ENCODE measurements at regions not wholly inside any gene's neighbourhood (a gene's known extent, or its start where the extent isn't known, plus 50 kb on each side); places are given as distances from the start of the nearest gene placed in this dataset.

DNA sequence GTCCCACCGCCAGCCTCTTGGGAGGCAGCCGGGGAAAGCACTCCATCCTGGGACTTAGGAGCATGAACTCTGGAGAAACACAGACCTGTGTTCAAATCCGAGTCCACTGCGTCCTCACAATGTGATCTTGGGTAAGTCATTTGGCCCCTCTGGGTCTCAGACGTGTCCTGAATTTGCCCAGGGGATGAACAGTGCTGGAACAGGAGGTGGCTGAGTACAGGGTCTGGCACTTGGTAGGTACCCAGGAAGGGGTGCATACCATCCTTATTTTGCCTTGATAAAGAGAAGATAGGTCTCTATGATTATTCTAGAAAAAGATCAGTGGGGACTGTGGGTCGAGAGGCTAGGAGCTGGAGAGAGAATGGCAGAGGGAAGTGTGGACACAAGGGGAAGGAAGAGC lies 135.7 kb downstream of the FGF18 start:
- no peak for TF ChIP-seq POLR2A (IDR thresholded peaks at IDR 0.05)
- TF ChIP-seq, protein P1, sequence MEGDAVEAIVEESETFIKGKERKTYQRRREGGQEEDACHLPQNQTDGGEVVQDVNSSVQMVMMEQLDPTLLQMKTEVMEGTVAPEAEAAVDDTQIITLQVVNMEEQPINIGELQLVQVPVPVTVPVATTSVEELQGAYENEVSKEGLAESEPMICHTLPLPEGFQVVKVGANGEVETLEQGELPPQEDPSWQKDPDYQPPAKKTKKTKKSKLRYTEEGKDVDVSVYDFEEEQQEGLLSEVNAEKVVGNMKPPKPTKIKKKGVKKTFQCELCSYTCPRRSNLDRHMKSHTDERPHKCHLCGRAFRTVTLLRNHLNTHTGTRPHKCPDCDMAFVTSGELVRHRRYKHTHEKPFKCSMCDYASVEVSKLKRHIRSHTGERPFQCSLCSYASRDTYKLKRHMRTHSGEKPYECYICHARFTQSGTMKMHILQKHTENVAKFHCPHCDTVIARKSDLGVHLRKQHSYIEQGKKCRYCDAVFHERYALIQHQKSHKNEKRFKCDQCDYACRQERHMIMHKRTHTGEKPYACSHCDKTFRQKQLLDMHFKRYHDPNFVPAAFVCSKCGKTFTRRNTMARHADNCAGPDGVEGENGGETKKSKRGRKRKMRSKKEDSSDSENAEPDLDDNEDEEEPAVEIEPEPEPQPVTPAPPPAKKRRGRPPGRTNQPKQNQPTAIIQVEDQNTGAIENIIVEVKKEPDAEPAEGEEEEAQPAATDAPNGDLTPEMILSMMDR (IDR thresholded peaks at IDR 0.05 in 4 of 5, conservative IDR thresholded peaks at IDR 0.05 in 1 of 5) = no peak
- Histone ChIP-seq H3K36me3 (no peaks in the 10 kb centered on the region), H3K4me1 (no peaks in the 10 kb centered on the region), H3K27ac (no peak overlapping the region), H3K9me3 (no peaks in the 10 kb centered on the region), H3K27me3 (no peaks in the 10 kb centered on the region), H3K4me3 (no peak overlapping the region)
- DNase-seq = no peak
- in situ Hi-C loops (cut with MboI; ENCODE audit: low sequenced_read_pairs in 4 of 4) (no loop called here), intact Hi-C loops (cut with DNase I; ENCODE audit: low total_unique reads) (no loop called here)
- ATAC-seq = no peak

DNA sequence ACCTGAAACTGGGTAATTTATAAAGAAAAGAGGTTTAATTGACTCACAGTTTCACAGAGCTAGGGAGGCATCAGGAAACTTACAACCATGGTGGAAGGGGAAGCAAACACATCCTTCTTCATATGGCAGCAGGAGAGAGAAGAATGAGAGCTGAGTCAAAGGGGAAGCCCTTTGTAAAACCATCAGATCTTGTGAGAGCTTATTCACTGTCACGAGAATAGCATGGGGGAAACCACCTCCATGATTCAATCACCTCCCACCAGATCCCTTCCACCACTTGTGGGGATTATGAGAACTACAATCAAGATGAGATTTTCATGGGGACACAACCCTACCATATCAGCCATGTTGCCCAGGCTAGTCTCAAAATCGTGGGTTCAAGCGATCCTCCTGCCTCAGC lies 143.4 kb downstream of the FGF18 start:
- no peak for TF ChIP-seq POLR2A (IDR thresholded peaks at IDR 0.05)
- TF ChIP-seq, protein P1 (IDR thresholded peaks at IDR 0.05 in 4 of 5, conservative IDR thresholded peaks at IDR 0.05 in 1 of 5) = no peak
- in situ Hi-C loops (cut with MboI; ENCODE audit: low sequenced_read_pairs in 4 of 4) = no loop called here
- Histone ChIP-seq H3K4me3 (no peak overlapping the region), H3K9me3 (no peaks in the 10 kb centered on the region), H3K27ac (no peak overlapping the region), H3K4me1 (no peaks in the 10 kb centered on the region), H3K36me3 (no peaks in the 10 kb centered on the region), H3K27me3 (no peaks in the 10 kb centered on the region)
- no peak for DNase-seq
- no peak for ATAC-seq
- intact Hi-C loops (cut with DNase I; ENCODE audit: low total_unique reads) = no loop called here

DNA sequence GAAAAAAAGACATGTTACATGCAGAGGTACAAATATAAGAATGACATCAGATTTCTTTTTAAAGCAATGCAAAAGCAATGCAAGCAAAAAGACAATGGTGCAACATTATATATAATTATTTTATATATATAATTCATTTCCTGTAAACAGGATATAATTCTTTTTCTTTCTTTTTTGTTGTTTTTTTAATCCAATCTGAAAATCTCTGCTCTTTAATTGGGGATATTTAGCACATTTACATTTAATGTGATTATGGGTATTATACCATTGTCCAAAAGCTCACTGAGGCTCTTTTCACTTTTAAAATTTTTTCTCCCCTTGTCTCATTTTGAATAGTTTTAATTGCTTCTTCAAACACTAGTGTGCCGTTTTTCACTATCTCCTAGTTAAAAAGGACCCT lies 148.9 kb downstream of the FGF18 start:
- H3K27ac ChIP-seq = no peak overlapping the region
- no peaks in the 10 kb centered on the region for H3K27me3 ChIP-seq
- intact Hi-C loops (cut with DNase I; ENCODE audit: low total_unique reads) = no loop called here
- peaks cover 0 to 8% (median 0%) of the 10 kb centered on the region in 3 donors for H3K9me3 ChIP-seq
- TF ChIP-seq, protein P1 (IDR thresholded peaks at IDR 0.05 in 4 of 5, conservative IDR thresholded peaks at IDR 0.05 in 1 of 5) = no peak
- H3K4me3 ChIP-seq = no peak overlapping the region
- DNase-seq (no peak), ATAC-seq (no peak)
- H3K4me1 ChIP-seq = no peaks in the 10 kb centered on the region
- in situ Hi-C loops (cut with MboI; ENCODE audit: low sequenced_read_pairs in 4 of 4) = no loop called here
- no peaks in the 10 kb centered on the region for H3K36me3 ChIP-seq

DNA sequence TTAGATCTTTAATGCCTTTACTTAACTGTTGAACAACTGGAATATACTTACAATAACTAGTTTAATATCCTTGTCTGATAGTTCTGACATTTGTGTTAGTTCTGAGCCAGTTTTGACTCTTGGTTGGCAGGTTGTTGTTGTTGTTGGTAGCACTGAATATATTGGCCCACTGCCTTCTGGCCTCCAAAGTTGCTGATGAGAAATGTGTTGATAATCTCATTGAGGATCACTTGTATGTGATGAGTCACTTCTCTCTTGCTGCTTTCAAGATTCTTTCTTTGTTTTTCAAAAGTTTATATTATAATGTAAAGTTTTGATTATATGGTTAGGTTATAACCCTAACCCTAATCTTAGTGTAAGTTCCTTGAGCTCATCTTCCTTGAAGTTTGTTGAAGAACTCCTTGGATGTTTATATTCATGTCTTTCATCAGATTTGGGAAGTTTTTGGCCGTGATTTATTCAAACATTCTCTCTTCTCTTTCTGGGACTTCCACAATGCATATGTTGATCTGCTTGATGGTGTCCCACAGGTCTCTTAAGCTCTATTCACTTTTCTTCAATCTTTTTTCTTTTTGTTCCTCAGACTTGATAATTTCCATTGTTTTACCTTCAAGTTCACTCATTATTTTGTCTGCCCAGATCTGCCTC lies 149.7 kb downstream of the FGF18 start:
- Histone ChIP-seq H3K27me3 (no peaks in the 10 kb centered on the region), H3K4me3 (no peak overlapping the region), H3K4me1 (no peaks in the 10 kb centered on the region), H3K27ac (no peak overlapping the region), H3K9me3 (peaks cover 0 to 8% (median 0%) of the 10 kb centered on the region in 3 donors), H3K36me3 (no peaks in the 10 kb centered on the region)
- DNase-seq = no peak
- ATAC-seq = no peak
- intact Hi-C loops (cut with DNase I; ENCODE audit: low total_unique reads) = no loop called here
- in situ Hi-C loops (cut with MboI; ENCODE audit: low sequenced_read_pairs in 4 of 4) = no loop called here
- TF ChIP-seq, protein P1 (IDR thresholded peaks at IDR 0.05 in 4 of 5, conservative IDR thresholded peaks at IDR 0.05 in 1 of 5) = no peak
- TF ChIP-seq POLR2A (IDR thresholded peaks at IDR 0.05) = no peak

All from gastrocnemius medialis (tissue), 4 donors.